ENCODE measurements at regions not wholly inside any gene's neighbourhood (a gene's known extent, or its start where the extent isn't known, plus 50 kb on each side); places are given as distances from the start of the nearest gene placed in this dataset.

DNA sequence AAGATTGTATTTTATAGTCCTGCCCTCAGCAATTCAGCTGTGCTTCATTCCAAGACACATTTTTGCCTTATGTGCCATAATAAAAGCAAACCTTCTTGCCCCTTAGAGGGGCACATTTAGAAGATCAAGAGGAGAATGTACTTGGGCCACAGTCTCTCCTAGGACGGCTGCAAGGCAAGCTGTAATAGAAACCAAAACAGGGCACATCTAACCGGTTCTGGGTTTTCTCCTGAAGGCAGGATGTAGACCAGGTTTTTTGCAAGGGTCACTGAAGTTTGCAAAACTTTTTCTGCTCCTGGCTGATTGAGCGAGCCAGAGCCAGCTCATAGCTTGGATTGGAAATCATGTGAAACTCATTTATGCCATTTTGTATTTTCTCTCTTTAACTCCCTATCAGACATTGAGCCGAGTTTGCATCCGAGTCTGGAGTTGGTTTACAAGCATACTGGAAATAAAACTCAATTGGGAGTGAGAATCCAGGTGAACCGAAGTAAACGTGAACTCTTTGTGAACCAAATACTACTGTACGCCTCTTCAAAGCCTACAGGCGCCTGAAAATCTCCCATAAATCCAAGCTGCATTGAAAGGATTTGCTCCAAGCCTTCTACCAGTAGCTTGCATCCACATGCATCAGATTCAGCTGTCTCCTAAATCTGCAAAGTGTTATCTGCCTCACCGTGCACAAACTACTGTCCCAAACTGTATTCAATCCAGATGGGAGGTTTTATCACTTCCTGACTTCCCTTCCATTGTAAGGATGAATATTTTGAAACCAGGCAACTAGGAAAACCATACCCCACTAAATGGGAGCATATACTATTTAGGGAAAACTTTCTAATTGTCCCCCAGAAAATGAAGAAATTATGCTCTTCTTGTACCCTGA, 60.9 kb upstream of the TSC22D2 start:
- intact Hi-C loops (cut with micrococcal nuclease; ENCODE audit: unreplicated experiment) = no loop called here
- POLR2A ChIA-PET (ENCODE audit: low non-redundant PET) = interaction anchor here (0.5 kb wide), 1 partner anchor 21 kb away, joined by 8 read pairs; no protein-coding TSS in a partner anchor

DNA sequence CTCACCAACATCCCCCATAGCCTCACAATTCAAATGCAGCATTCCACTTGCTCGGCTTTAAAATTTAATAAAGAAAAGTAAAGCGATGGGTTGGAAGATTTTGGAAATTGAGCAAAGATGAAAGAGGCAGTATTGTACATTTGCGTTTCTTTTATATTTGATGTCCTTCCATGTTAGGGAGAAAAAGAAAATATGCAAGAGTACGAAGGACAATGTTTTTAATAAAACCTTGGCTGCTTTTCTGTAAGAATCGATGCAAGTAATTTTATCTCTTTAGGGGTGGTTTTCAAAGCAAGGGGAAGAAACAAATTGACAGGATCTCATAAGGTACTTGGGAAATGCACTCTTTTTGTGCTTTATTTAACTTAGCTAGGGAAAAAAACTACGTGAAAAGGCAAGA, 61.8 kb upstream of the TSC22D2 start:
- TF ChIP-seq, protein P1, sequence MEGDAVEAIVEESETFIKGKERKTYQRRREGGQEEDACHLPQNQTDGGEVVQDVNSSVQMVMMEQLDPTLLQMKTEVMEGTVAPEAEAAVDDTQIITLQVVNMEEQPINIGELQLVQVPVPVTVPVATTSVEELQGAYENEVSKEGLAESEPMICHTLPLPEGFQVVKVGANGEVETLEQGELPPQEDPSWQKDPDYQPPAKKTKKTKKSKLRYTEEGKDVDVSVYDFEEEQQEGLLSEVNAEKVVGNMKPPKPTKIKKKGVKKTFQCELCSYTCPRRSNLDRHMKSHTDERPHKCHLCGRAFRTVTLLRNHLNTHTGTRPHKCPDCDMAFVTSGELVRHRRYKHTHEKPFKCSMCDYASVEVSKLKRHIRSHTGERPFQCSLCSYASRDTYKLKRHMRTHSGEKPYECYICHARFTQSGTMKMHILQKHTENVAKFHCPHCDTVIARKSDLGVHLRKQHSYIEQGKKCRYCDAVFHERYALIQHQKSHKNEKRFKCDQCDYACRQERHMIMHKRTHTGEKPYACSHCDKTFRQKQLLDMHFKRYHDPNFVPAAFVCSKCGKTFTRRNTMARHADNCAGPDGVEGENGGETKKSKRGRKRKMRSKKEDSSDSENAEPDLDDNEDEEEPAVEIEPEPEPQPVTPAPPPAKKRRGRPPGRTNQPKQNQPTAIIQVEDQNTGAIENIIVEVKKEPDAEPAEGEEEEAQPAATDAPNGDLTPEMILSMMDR (conservative IDR thresholded peaks at IDR 0.05; ENCODE audit: low read depth, low read length) = no peak
- TF ChIP-seq EZH2 (IDR thresholded peaks at IDR 0.05; ENCODE audit: borderline replicate concordance, low read depth, low read length, poor library complexity, severe bottlenecking) = no peak

More for the DNA sequence above, 60.9 kb upstream of the TSC22D2 start:
- TF ChIP-seq EZH2 (IDR thresholded peaks at IDR 0.05; ENCODE audit: borderline replicate concordance, low read depth, low read length, poor library complexity, severe bottlenecking) = no peak
- TF ChIP-seq, protein P1 (conservative IDR thresholded peaks at IDR 0.05; ENCODE audit: low read depth, low read length) = no peak
- Histone ChIP-seq H3K27me3 (replicated peaks; ENCODE audit: insufficient read depth, low read depth, low read length, poor library complexity) (no peaks in the 10 kb centered on the region), H3K27ac (ENCODE audit: low read depth, low read length, poor library complexity, severe bottlenecking) (no peak overlapping the region), H3K9me3 (ENCODE audit: low read depth, low read length, poor library complexity, severe bottlenecking) (no peaks in the 10 kb centered on the region), H3K36me3 (ENCODE audit: insufficient read depth, low read length, poor library complexity, severe bottlenecking) (no peaks in the 10 kb centered on the region), H3K4me3 (ENCODE audit: low read depth, low read length, poor library complexity, severe bottlenecking) (no peak overlapping the region), H3K4me1 (ENCODE audit: insufficient read depth, low read length, poor library complexity, severe bottlenecking) (peaks cover 31% of the 10 kb centered on the region)
- DNase-seq (ENCODE audit: low spot score) = no peak
- no TSS peak for BruUV-seq (replicated peaks)
- CTCF ChIA-PET = no interaction called here

DNA sequence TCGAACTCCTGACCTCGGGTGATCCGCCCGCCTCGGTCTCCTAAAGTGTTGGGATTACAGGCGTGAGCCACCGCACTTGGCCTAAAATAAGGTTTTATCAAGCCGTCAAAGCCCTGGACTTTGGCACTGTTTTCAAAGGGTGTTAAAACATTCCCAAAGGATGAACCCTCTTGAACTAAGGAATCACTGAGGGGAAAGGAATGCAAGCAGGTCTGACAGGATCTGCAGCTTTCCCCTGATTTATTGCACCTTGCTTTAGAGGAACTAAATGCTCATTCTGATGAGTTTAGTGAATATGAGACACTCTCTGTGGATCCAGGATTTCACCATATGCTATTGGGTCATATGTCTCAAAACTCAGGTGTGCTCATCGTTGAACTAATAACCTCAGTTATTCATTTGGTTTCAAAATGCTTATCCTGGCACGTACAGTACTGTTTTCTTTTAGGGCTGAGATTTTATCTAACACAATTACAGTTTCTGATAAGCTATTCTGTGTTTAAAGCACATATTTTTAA, 63.0 kb upstream of the TSC22D2 start:
- BruUV-seq (replicated peaks) = no TSS peak
- Histone ChIP-seq H3K4me3 (ENCODE audit: low read depth, low read length, poor library complexity, severe bottlenecking) (no peak overlapping the region), H3K27me3 (replicated peaks; ENCODE audit: insufficient read depth, low read depth, low read length, poor library complexity) (no peaks in the 10 kb centered on the region), H3K36me3 (ENCODE audit: insufficient read depth, low read length, poor library complexity, severe bottlenecking) (no peaks in the 10 kb centered on the region), H3K4me1 (ENCODE audit: insufficient read depth, low read length, poor library complexity, severe bottlenecking) (peaks cover 31% of the 10 kb centered on the region), H3K27ac (ENCODE audit: low read depth, low read length, poor library complexity, severe bottlenecking) (no peak overlapping the region), H3K9me3 (ENCODE audit: low read depth, low read length, poor library complexity, severe bottlenecking) (no peaks in the 10 kb centered on the region)
- ChIA-PET POLR2A (ENCODE audit: low non-redundant PET) (no interaction called here), CTCF (no interaction called here)
- no peak for DNase-seq (ENCODE audit: low spot score)
- intact Hi-C loops (cut with micrococcal nuclease; ENCODE audit: unreplicated experiment) = no loop called here
- TF ChIP-seq EZH2 (IDR thresholded peaks at IDR 0.05; ENCODE audit: borderline replicate concordance, low read depth, low read length, poor library complexity, severe bottlenecking) = no peak
- TF ChIP-seq, protein P1 (conservative IDR thresholded peaks at IDR 0.05; ENCODE audit: low read depth, low read length) = no peak

More for the DNA sequence above, 61.8 kb upstream of the TSC22D2 start:
- Histone ChIP-seq H3K9me3 (ENCODE audit: low read depth, low read length, poor library complexity, severe bottlenecking) (no peaks in the 10 kb centered on the region), H3K36me3 (ENCODE audit: insufficient read depth, low read length, poor library complexity, severe bottlenecking) (no peaks in the 10 kb centered on the region), H3K4me3 (ENCODE audit: low read depth, low read length, poor library complexity, severe bottlenecking) (no peak overlapping the region), H3K4me1 (ENCODE audit: insufficient read depth, low read length, poor library complexity, severe bottlenecking) (peaks cover 31% of the 10 kb centered on the region), H3K27ac (ENCODE audit: low read depth, low read length, poor library complexity, severe bottlenecking) (no peak overlapping the region), H3K27me3 (replicated peaks; ENCODE audit: insufficient read depth, low read depth, low read length, poor library complexity) (no peaks in the 10 kb centered on the region)
- BruUV-seq (replicated peaks) = no TSS peak
- intact Hi-C loops (cut with micrococcal nuclease; ENCODE audit: unreplicated experiment) = no loop called here
- ChIA-PET CTCF (no interaction called here), POLR2A (ENCODE audit: low non-redundant PET) (no interaction called here)
- DNase-seq (ENCODE audit: low spot score) = no peak
